Right atrium auricular region (tissue), 2 donors: ENCODE measurements at regions not wholly inside any gene's neighbourhood (a gene's known extent, or its start where the extent isn't known, plus 50 kb on each side); places are given as distances from the start of the nearest gene placed in this dataset.

ENCODE experiments used
- DNase-seq: peaks from one replicate; pipeline ENCODE4 v3.0.0-alpha.2; 2019; ENCODE audit warnings: low spot score
- H3K27ac ChIP-seq, 2 donors: fragments of 200-600 bp; sonication (generic); 1 replicate in 1 of 2; 2 replicates in 1 of 2; pipeline ENCODE4 v1.5.1; 2016 to 2019
- H3K27me3 ChIP-seq, 2 donors: fragments of 200-600 bp; sonication (generic); one replicate each; pipeline versions ENCODE4 v1.5.1 to v1.6.0; 2017 to 2019
- H3K36me3 ChIP-seq: fragments of 200-600 bp; sonication (generic); one replicate; pipeline ENCODE4 v1.5.1; 2016
- H3K4me1 ChIP-seq, 2 donors: fragments of 200-600 bp; sonication (generic); one replicate each; pipeline versions ENCODE4 v1.5.1 to v1.6.0; 2017 to 2019
- H3K4me3 ChIP-seq, 2 donors: fragments of 200-600 bp; sonication (generic); 1 replicate in 1 of 2; 2 replicates in 1 of 2; pipeline ENCODE4 v1.5.1; 2017 to 2019; ENCODE audit warnings: mild to moderate bottlenecking in 1 of 2, moderate library complexity in 1 of 2
- H3K9me3 ChIP-seq, 2 donors: fragments of 200-600 bp; sonication (generic); one replicate each; pipeline ENCODE4 v1.5.1; 2019
- CTCF ChIP-seq, 2 donors: fragments of 200-600 bp; sonication (generic); IDR thresholded peaks; one replicate each; pipeline ENCODE4 v1.5.1; 2019; ENCODE audit warnings: antibody characterized with exemption in 2 of 2

- TF ChIP-seq CTCF (IDR thresholded peaks at IDR 0.05), result peak in 1 of 2 donors; percentile 20
- DNase-seq, result no peak
Measured at GRCh38 chr4:71941001-71941400, 90.8 kb upstream of the NPFFR2 start.

GRCh38 chr4:71944956-71945355 lies 86.8 kb upstream of the NPFFR2 start:
- H3K4me1 ChIP-seq, result no peaks in the 10 kb centered on the region
- no peak overlapping the region for H3K4me3 ChIP-seq
- no peak for DNase-seq
- TF ChIP-seq CTCF (IDR thresholded peaks at IDR 0.05), result no peak
- H3K9me3 ChIP-seq, result no peaks in the 10 kb centered on the region
- H3K27me3 ChIP-seq, result no peaks in the 10 kb centered on the region
- no peaks in the 10 kb centered on the region for H3K36me3 ChIP-seq
- no peak overlapping the region for H3K27ac ChIP-seq

More at GRCh38 chr4:71941001-71941400, 90.8 kb upstream of the NPFFR2 start:
- no peaks in the 10 kb centered on the region for H3K36me3 ChIP-seq
- H3K27me3 ChIP-seq, result no peaks in the 10 kb centered on the region
- H3K27ac ChIP-seq, result no peak overlapping the region
- H3K4me1 ChIP-seq, result no peaks in the 10 kb centered on the region
- H3K4me3 ChIP-seq, result no peak overlapping the region
- H3K9me3 ChIP-seq, result no peaks in the 10 kb centered on the region

GRCh38 chr4:71945791-71946190 lies 86.0 kb upstream of the NPFFR2 start:
- no peak for TF ChIP-seq CTCF (IDR thresholded peaks at IDR 0.05)
- Histone ChIP-seq H3K27ac (no peak overlapping the region), H3K4me3 (no peak overlapping the region), H3K4me1 (no peaks in the 10 kb centered on the region), H3K27me3 (no peaks in the 10 kb centered on the region), H3K36me3 (no peaks in the 10 kb centered on the region), H3K9me3 (no peaks in the 10 kb centered on the region)
- no peak for DNase-seq

DNA sequence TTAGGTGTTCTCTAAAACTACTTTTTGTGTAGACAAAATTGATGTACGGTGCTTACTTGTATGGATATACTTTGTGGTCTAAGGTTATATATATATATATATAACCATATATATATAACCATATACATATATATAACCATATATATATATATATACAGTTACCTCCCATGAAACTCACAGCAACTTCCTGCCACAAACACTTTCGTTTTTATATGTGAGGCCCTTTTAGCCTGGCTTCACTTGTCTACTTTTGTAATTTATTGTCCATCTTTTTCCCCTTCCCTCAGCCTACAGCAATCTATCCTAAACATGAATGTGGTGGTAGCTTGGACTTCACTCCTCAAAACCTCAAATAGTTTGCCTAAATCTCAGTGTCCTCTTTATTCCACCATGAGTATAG lies 72.8 kb upstream of the NPFFR2 start:
- Histone ChIP-seq H3K27me3 (no peaks in the 10 kb centered on the region), H3K4me3 (no peak overlapping the region), H3K27ac (no peak overlapping the region), H3K36me3 (no peaks in the 10 kb centered on the region), H3K9me3 (no peaks in the 10 kb centered on the region), H3K4me1 (no peaks in the 10 kb centered on the region)
- no peak for TF ChIP-seq CTCF (IDR thresholded peaks at IDR 0.05)
- no peak for DNase-seq

GRCh38 chr4:71962622-71963264 lies 69.1 kb upstream of the NPFFR2 start:
- Histone ChIP-seq H3K27ac (no peak overlapping the region), H3K36me3 (no peaks in the 10 kb centered on the region), H3K4me1 (no peaks in the 10 kb centered on the region), H3K4me3 (no peak overlapping the region), H3K9me3 (no peaks in the 10 kb centered on the region), H3K27me3 (no peaks in the 10 kb centered on the region)
- DNase-seq, result no peak
- TF ChIP-seq CTCF (IDR thresholded peaks at IDR 0.05), result no peak

GRCh38 chr4:71974681-71975080 lies 57.1 kb upstream of the NPFFR2 start:
- Histone ChIP-seq H3K4me3 (no peak overlapping the region), H3K9me3 (no peaks in the 10 kb centered on the region), H3K27ac (no peak overlapping the region), H3K27me3 (no peaks in the 10 kb centered on the region), H3K36me3 (no peaks in the 10 kb centered on the region), H3K4me1 (no peaks in the 10 kb centered on the region)
- TF ChIP-seq CTCF (IDR thresholded peaks at IDR 0.05), result no peak
- no peak for DNase-seq
